Omental fat pad (tissue), 3 donors: ENCODE measurements at regions not wholly inside any gene's neighbourhood (a gene's known extent, or its start where the extent isn't known, plus 50 kb on each side); places are given as distances from the start of the nearest gene placed in this dataset.

Experiments
- ATAC-seq: fragments of 150-250 bp; one replicate; pipeline ENCODE4 v1.9.1; 2016; ENCODE audit warnings: mild to moderate bottlenecking, moderate library complexity; ENCODE audit not compliant: low FRiP score
- DNase-seq: peaks from one replicate; pipeline ENCODE4 v3.0.0-alpha.2; 2019; ENCODE audit warnings: low spot score
- TF ChIP-seq, protein P1 (sequence below), 3 donors: fragments of 450-650 bp; IDR thresholded peaks; one replicate each; pipeline ENCODE4 v1.5.1; 2016 to 2017; ENCODE audit warnings: antibody characterized with exemption in 3 of 3, mild to moderate bottlenecking in 3 of 3, moderate library complexity in 2 of 3

DNA sequence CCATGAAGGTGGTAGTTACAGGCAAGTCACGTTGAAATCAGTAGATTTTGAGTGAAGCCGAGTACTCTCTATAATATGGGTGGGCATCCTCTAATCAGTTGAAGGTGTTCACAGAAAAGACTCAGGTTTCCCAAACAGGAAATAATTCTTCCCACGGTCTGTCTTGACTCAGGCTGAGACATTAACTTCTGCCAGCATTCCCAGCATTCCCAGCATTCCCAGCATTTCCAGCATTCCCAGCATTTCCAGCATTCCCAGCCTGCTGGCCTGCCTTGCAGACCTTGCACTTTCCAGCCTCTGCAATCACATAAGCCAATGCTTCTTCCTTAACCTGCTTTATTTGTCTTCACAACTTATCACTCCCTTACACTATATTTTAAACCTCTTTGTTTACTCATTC is 542.3 kb upstream of the ROBO2 start:
- ATAC-seq (no peak), DNase-seq (no peak)
- TF ChIP-seq, protein P1, sequence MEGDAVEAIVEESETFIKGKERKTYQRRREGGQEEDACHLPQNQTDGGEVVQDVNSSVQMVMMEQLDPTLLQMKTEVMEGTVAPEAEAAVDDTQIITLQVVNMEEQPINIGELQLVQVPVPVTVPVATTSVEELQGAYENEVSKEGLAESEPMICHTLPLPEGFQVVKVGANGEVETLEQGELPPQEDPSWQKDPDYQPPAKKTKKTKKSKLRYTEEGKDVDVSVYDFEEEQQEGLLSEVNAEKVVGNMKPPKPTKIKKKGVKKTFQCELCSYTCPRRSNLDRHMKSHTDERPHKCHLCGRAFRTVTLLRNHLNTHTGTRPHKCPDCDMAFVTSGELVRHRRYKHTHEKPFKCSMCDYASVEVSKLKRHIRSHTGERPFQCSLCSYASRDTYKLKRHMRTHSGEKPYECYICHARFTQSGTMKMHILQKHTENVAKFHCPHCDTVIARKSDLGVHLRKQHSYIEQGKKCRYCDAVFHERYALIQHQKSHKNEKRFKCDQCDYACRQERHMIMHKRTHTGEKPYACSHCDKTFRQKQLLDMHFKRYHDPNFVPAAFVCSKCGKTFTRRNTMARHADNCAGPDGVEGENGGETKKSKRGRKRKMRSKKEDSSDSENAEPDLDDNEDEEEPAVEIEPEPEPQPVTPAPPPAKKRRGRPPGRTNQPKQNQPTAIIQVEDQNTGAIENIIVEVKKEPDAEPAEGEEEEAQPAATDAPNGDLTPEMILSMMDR (IDR thresholded peaks at IDR 0.05) = no peak

DNA sequence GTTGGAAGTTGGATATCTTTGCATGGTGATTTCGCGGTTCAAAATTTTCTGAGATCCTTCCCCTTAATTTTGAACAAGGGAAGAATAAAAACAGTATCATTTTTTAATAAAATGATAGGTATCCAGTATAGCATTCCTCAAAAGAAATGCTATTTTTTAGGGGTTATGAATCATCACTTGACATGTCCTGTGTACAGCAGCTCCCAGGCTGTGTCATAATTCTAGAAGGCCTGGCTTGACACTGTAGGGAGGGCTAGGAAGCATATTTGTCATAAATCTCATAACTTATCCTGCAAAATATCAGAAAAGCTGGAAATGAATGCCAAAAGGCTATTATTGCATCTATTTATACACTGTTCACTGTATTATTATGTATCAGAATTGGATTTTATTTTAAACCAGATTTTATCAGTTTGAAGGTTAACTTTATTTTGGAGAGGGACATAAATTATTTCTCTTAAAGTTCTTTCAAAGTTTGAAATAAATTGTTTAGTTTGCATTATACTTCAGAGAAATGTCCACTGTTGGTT is 539.1 kb upstream of the ROBO2 start:
- TF ChIP-seq, protein P1 (IDR thresholded peaks at IDR 0.05) = no peak
- no peak for DNase-seq
- ATAC-seq = no peak

DNA sequence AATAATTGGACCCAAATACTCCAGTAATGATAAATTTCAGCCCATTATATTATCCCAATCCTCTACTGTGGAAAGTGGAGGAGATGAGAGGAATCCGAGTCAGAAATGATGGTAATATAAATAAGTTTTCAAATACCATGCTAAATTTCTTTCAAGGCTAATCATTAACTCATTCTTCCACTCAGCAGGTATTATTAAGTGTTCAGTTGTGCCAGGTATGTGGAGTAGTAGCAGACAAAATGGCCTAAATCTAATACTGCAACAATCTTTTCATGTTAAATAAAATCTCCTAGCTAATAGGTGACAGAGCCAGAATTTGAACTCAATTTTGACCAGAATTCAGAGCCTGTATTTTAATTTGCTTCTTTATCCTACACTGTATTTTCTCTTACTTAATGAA is 538.6 kb upstream of the ROBO2 start:
- TF ChIP-seq, protein P1 (IDR thresholded peaks at IDR 0.05) = no peak
- ATAC-seq = no peak
- DNase-seq = no peak

DNA sequence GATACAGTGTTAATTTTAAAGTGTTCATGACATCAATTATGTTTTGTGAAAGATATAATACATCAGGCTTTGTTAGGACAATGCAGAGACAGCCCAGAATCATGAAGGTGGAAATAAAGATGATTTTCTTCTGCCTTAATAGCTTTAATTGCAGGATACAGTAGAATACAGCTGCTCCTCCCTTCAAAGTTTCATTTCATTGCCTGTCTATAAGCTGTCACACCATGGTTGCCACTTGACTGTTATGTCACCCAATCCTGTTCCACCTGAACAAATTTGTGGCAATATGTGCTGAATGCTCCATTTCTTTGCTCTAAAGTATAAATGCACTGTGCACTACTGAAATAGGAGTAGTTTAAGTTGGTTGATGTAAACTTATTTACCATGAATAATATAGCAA is 537.8 kb upstream of the ROBO2 start:
- TF ChIP-seq, protein P1 (IDR thresholded peaks at IDR 0.05) = no peak
- ATAC-seq = no peak
- no peak for DNase-seq

DNA sequence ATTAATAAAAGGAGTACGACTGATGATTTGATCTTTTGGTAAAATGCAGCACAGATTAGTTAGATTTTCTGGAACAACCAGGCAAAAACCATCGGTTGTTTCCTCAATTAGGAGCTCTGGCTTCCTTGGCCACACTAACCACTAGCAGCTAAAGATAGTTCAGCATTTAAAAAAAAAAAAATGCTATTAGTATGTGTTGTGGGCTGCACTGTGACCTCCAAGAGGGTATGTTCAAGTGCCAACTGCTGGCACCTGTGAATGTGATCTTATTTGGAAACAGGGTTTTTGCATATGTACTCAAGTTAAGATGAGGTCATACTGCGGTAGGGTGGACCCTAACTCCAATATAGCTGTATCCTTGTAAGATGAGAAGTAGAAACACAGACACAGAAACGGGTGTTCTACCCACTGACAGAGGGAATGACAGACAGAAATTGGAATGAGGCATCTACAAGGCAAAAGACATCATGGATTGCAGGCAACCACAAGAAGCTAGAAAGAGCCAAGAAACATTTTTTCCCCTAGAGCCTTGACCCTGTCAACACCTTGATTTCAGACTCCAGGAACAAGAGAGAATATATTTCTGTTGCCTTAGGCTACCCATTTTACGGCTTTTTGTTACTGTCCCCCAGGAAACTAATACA is 534.6 kb upstream of the ROBO2 start:
- TF ChIP-seq, protein P1 (IDR thresholded peaks at IDR 0.05) = no peak
- no peak for ATAC-seq
- DNase-seq = no peak

DNA sequence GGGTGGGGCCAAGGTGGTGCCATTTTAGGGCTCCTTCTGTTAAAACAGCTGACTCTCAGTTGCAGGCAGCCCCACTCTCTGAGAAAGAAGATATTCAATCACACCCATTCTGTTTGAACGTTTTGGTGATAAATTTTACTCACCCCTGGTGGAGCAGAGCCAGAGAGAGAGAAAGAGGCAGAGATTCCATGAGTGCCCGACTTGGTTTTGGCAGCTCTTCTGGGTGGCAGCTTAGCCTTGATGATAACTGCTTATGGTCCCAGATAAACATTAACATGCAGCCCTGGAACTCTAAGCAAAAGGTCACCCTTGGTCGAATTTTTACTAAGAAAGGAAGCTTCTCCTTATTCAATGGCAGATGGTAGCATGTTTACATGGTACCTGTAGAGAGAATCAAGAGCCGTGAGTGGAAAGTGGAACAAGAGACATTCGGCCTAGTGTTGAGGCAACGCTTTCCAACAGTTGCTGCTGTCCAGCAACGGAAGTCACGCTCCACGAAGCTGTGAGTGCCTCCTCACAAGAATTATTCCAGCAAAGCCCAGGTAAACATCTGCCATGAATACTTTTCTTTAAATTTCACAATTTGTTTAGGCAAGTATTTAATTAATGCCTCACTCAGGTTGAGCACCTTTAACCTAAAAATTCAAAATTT is 530.6 kb upstream of the ROBO2 start:
- ATAC-seq = no peak

More for the DNA sequence above, 530.6 kb upstream of the ROBO2 start:
- TF ChIP-seq, protein P1 (IDR thresholded peaks at IDR 0.05) = no peak
- no peak for DNase-seq
